ENCODE measurements at regions not wholly inside any gene's neighbourhood (a gene's known extent, or its start where the extent isn't known, plus 50 kb on each side); places are given as distances from the start of the nearest gene placed in this dataset.
"Not testable (repeated sequence)": the region's sequence is repeated elsewhere in the genome, so short reads cannot be mapped to it uniquely, and the experiment has no call there.

DNA sequence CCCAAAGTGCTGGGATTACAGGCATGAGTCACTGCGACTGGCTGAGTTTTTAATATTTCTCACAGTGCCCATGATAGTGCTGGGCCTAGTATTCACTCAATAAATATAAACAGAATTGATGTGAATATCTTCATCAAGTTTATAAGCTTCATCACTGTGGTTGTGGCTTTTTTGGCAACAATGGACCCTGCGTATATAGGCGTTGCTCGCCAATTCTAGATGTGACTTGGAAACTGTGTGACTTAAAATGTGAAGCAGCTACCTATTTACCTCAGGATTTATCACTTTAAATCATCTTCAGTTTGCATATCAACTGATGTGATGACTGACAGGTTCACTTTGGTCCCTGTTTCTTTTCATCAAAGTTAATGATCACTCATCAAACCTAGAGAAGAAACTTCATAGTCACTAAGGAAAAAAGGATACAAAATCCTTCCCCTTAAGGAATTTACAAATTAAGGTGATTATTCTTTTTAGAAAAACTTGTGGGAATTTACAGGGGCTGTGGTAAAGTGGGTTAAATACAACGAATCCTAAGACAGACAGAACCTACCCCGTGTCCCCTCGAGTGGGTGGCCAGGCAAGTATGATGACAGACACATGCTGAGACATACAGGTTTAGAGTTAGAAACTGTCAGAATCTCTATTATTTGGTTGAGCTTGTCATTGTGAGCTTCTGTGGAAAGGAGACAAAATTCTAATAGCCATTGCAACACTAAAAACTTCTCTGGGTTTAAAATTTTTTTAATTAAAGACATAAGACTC, 101.3 kb downstream of the AKAP11 start:
- H3K4me1 ChIP-seq (ENCODE audit: control insufficient read depth in 2 of 2, insufficient read depth in 2 of 2, low read length in 2 of 2): peaks cover 21 to 42% of the 10 kb centered on the region in 2 donors
- H3K9me3 ChIP-seq (ENCODE audit: control insufficient read depth in 2 of 2, insufficient read depth in 1 of 2, low read length in 1 of 2): no peaks in the 10 kb centered on the region
- 94% methylated on average over 7 of the region's 7 CpGs for WGBS
- H3K36me3 ChIP-seq (ENCODE audit: control insufficient read depth in 2 of 2, insufficient read depth in 2 of 2, low read length in 1 of 2): no peaks in the 10 kb centered on the region
- DNase-seq (ENCODE audit: low read depth in 6 of 9, low spot score in 9 of 9): no peak
- peaks cover 0 to 3% of the 10 kb centered on the region in 2 donors for H3K27me3 ChIP-seq (ENCODE audit: control insufficient read depth in 2 of 2, insufficient read depth in 1 of 2, low read length in 1 of 2)
- no peak overlapping the region for H3K27ac ChIP-seq (ENCODE audit: low read depth in 1 of 2, low read length in 1 of 2)
- no peak overlapping the region for H3K4me3 ChIP-seq (ENCODE audit: low read length in 2 of 2)

DNA sequence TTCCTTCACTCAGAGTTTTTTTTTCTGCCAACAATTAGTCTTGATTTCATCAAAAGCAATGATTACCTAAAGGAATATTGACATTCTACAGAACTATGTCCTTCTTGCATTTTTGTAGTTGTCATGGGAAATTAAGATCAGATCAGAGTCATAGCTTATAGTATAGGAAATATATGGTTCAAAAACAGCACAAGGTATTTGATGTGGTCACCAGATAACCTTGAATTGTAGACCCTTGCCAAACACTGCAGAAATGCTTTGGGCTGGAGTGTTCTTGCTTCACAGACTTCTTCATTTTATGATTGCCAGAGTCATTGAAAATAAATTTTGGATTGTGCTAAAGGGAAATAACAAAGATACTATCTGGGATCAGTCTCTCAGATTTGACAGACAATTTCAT, 103.7 kb downstream of the AKAP11 start:
- no peaks in the 10 kb centered on the region for H3K36me3 ChIP-seq (ENCODE audit: control insufficient read depth in 2 of 2, insufficient read depth in 2 of 2, low read length in 1 of 2)
- H3K9me3 ChIP-seq (ENCODE audit: control insufficient read depth in 2 of 2, insufficient read depth in 1 of 2, low read length in 1 of 2): no peaks in the 10 kb centered on the region
- H3K4me3 ChIP-seq (ENCODE audit: low read length in 2 of 2): no peak overlapping the region
- peaks cover 19 to 36% of the 10 kb centered on the region in 2 donors for H3K4me1 ChIP-seq (ENCODE audit: control insufficient read depth in 2 of 2, insufficient read depth in 2 of 2, low read length in 2 of 2)
- no peak overlapping the region for H3K27ac ChIP-seq (ENCODE audit: low read depth in 1 of 2, low read length in 1 of 2)
- H3K27me3 ChIP-seq (ENCODE audit: control insufficient read depth in 2 of 2, insufficient read depth in 1 of 2, low read length in 1 of 2): peaks cover 0 to 3% of the 10 kb centered on the region in 2 donors
- DNase-seq (ENCODE audit: low read depth in 6 of 9, low spot score in 9 of 9): no peak

DNA sequence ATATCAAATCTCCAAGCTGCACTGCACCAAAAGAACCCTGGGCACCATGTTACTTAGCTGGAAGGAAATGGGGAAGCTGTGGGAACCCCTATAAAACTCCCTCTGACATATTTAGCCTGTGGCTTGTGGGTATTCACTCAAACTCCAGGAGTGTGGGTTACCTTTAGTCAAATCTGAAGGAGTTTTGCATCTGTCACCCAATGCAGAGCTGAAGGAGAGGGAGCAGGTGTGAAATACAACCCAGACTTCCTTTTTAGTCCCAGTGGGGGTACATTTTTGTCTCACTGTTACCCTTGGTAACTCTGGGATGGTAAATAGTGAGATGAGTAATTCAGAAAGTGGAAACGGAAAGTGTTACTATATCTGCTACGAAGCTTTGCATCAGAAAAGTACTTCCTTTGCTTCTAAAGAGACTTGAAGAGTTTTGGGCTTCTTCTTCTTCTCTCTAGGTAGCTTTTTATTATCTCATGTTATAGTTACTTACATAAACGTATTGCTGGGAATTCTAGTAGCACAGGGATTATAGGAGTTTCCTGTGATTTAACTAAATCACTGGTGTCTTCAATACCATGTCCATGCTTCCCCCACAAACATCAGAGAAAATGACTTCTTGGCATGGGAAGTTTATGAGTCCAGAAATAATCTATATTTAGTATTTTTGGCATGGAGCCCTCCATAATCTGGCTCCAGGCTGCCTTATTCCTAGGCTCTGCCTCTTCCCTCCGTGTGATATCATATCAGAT, 105.9 kb downstream of the AKAP11 start:
- no peaks in the 10 kb centered on the region for H3K36me3 ChIP-seq (ENCODE audit: control insufficient read depth in 2 of 2, insufficient read depth in 2 of 2, low read length in 1 of 2)
- H3K4me1 ChIP-seq (ENCODE audit: control insufficient read depth in 2 of 2, insufficient read depth in 2 of 2, low read length in 2 of 2): peaks cover 23 to 41% of the 10 kb centered on the region in 2 donors
- DNase-seq (ENCODE audit: low read depth in 6 of 9, low spot score in 9 of 9): peak in 1 of 9 donors; percentile 83
- 33% methylated on average over 4 of the region's 4 CpGs for WGBS
- peaks cover 0 to 6% of the 10 kb centered on the region in 2 donors for H3K9me3 ChIP-seq (ENCODE audit: control insufficient read depth in 2 of 2, insufficient read depth in 1 of 2, low read length in 1 of 2)
- peak overlapping the region; percentile 42 to 85 for H3K27ac ChIP-seq (ENCODE audit: low read depth in 1 of 2, low read length in 1 of 2)
- no peak overlapping the region for H3K4me3 ChIP-seq (ENCODE audit: low read length in 2 of 2)
- peaks cover 0 to 3% of the 10 kb centered on the region in 2 donors for H3K27me3 ChIP-seq (ENCODE audit: control insufficient read depth in 2 of 2, insufficient read depth in 1 of 2, low read length in 1 of 2)

DNA sequence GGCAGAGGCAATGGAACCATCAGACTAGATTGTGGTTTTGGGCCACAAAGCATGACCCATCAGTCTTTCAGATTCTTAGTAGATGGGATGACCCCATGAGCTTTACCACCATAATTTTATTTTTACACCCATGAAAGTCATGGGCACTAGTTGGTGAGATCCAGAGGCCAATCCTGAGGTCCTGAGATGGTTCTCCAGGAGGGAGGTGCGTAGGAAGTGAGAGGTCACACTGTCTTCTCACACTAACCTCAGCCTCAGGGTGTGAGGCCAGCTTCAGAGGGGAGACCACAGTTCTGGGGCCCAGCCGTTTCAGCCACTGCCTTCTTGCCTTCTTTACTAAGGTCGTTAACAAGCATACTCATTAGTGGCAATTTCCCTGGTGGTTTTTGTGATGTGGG, 106.4 kb downstream of the AKAP11 start:
- Histone ChIP-seq H3K4me3 (ENCODE audit: low read length in 2 of 2) (no peak overlapping the region), H3K36me3 (ENCODE audit: control insufficient read depth in 2 of 2, insufficient read depth in 2 of 2, low read length in 1 of 2) (no peaks in the 10 kb centered on the region), H3K27ac (ENCODE audit: low read depth in 1 of 2, low read length in 1 of 2) (peak overlapping the region in 1 of 2 donors; percentile 85), H3K27me3 (ENCODE audit: control insufficient read depth in 2 of 2, insufficient read depth in 1 of 2, low read length in 1 of 2) (no peaks in the 10 kb centered on the region), H3K4me1 (ENCODE audit: control insufficient read depth in 2 of 2, insufficient read depth in 2 of 2, low read length in 2 of 2) (peaks cover 23 to 42% of the 10 kb centered on the region in 2 donors), H3K9me3 (ENCODE audit: control insufficient read depth in 2 of 2, insufficient read depth in 1 of 2, low read length in 1 of 2) (peaks cover 0 to 6% of the 10 kb centered on the region in 2 donors)
- no peak for DNase-seq (ENCODE audit: low read depth in 6 of 9, low spot score in 9 of 9)
- WGBS: 89% methylated on average over 3 of the region's 3 CpGs

DNA sequence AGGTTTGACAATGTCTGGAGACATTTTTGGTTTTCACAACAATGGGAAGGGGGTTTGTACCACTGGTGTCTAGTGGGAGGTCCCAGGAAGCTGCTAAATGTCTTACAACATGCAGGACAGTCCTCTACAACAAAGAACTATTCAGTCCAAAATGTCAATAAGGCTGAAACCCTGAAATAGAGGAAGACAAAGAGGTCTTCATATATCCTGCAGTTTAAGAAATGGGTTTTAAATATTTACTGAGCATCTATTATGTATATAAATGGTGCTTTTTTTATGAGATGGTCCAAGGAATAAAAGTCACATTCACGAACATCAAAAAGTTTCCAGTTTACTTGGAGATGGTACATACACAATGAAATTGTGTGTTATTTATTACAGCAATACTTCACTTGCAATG, 107.3 kb downstream of the AKAP11 start:
- no peak overlapping the region for H3K4me3 ChIP-seq (ENCODE audit: low read length in 2 of 2)
- peaks cover 23 to 46% of the 10 kb centered on the region in 2 donors for H3K4me1 ChIP-seq (ENCODE audit: control insufficient read depth in 2 of 2, insufficient read depth in 2 of 2, low read length in 2 of 2)
- peaks cover 0 to 6% of the 10 kb centered on the region in 2 donors for H3K9me3 ChIP-seq (ENCODE audit: control insufficient read depth in 2 of 2, insufficient read depth in 1 of 2, low read length in 1 of 2)
- no peak for DNase-seq (ENCODE audit: low read depth in 6 of 9, low spot score in 9 of 9)
- no peak overlapping the region for H3K27ac ChIP-seq (ENCODE audit: low read depth in 1 of 2, low read length in 1 of 2)
- no peaks in the 10 kb centered on the region for H3K36me3 ChIP-seq (ENCODE audit: control insufficient read depth in 2 of 2, insufficient read depth in 2 of 2, low read length in 1 of 2)
- 97% methylated on average over 1 of the region's 1 CpG for WGBS
- no peaks in the 10 kb centered on the region for H3K27me3 ChIP-seq (ENCODE audit: control insufficient read depth in 2 of 2, insufficient read depth in 1 of 2, low read length in 1 of 2)

DNA sequence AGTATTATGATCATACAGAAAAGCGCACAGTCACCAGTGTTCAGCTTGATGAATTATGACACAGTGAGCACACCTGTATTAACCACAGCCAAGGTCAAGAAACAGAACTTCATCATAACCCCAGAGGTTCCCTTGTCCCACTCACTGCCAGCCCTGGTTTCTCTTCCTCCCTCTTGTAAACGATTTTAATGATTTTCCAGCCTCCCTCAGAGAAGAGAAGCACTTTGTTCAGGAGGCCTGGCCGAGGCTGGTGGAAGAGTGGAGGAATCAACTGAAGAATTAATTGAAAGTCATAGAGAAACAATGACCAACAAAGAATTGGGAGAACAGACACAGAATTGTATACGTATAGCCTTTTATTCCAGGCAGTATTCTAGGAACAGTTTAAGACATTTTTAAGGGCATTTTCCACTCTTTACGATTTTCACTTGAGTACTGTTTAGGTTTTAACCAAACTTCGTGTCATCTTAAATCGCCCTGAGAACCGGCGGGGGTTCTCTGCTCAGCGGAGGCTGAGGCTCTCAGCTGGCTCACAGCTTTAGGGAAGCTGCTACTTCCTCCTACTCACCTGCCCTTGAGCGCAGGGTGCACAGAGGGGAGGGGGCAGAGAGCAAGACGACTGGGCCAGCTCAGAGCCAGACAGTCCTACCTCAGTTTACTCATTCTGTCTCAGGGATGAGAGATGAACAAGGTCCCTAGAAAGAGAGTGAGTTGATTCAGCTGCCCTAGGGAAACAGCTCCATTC, 108.6 kb downstream of the AKAP11 start:
- 18% methylated on average over 12 of the region's 12 CpGs for whole genome bisulfite sequencing
- peak in 1 of 9 donors; percentile 74 for DNase-seq (ENCODE audit: low read depth in 6 of 9, low spot score in 9 of 9)
- Histone ChIP-seq H3K27ac (ENCODE audit: low read depth in 1 of 2, low read length in 1 of 2) (peak overlapping the region; percentile 15 to 32), H3K4me1 (ENCODE audit: control insufficient read depth in 2 of 2, insufficient read depth in 2 of 2, low read length in 2 of 2) (peaks cover 23 to 43% of the 10 kb centered on the region in 2 donors), H3K27me3 (ENCODE audit: control insufficient read depth in 2 of 2, insufficient read depth in 1 of 2, low read length in 1 of 2) (no peaks in the 10 kb centered on the region), H3K36me3 (ENCODE audit: control insufficient read depth in 2 of 2, insufficient read depth in 2 of 2, low read length in 1 of 2) (no peaks in the 10 kb centered on the region), H3K4me3 (ENCODE audit: low read length in 2 of 2) (no peak overlapping the region), H3K9me3 (ENCODE audit: control insufficient read depth in 2 of 2, insufficient read depth in 1 of 2, low read length in 1 of 2) (peaks cover 0 to 6% of the 10 kb centered on the region in 2 donors)

DNA sequence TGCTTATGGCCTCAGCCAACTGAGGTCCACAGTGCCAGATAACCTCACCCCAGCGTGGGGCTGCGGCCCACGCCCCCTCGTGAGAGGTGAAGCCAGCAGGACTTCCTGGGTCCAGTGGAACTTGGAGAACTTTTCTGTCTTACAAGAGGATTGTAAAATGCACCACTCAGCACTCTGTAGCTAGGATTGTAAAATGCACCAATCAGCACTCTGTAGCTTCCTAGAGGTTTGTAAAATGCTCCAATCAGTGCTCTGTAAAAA, 109.1 kb downstream of the AKAP11 start:
- H3K36me3 ChIP-seq (ENCODE audit: control insufficient read depth in 2 of 2, insufficient read depth in 2 of 2, low read length in 1 of 2): no peaks in the 10 kb centered on the region
- no peaks in the 10 kb centered on the region for H3K27me3 ChIP-seq (ENCODE audit: control insufficient read depth in 2 of 2, insufficient read depth in 1 of 2, low read length in 1 of 2)
- no peak overlapping the region for H3K4me3 ChIP-seq (ENCODE audit: low read length in 2 of 2)
- peaks cover 20 to 43% of the 10 kb centered on the region in 2 donors for H3K4me1 ChIP-seq (ENCODE audit: control insufficient read depth in 2 of 2, insufficient read depth in 2 of 2, low read length in 2 of 2)
- WGBS: 93% methylated on average over 4 of the region's 4 CpGs
- H3K27ac ChIP-seq (ENCODE audit: low read depth in 1 of 2, low read length in 1 of 2): peak overlapping the region in 1 of 2 donors; percentile 32
- H3K9me3 ChIP-seq (ENCODE audit: control insufficient read depth in 2 of 2, insufficient read depth in 1 of 2, low read length in 1 of 2): peaks cover 0 to 6% of the 10 kb centered on the region in 2 donors
- no peak for DNase-seq (ENCODE audit: low read depth in 6 of 9, low spot score in 9 of 9)

DNA sequence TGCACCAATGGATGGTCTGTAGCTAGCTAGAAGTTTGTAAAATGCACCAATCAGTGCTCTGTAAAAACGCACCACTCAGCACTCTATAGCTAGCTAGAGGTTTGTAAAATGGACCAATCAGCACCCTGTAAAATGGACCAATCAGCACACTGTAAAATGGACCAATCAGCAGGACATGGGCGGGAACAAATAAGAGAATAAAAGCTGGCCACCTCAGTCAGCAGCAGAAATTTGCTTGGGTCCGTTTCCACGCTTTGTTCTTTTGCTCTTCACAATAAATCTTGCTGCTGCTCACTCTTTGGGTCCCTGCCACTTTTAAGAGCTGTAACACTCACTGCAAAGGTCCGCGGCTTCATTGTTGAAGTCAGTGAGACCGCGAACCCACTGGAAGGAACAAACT, 109.5 kb downstream of the AKAP11 start:
- H3K36me3 ChIP-seq (ENCODE audit: control insufficient read depth in 2 of 2, insufficient read depth in 2 of 2, low read length in 1 of 2); DNase-seq (ENCODE audit: low read depth in 6 of 9, low spot score in 9 of 9); H3K4me3 ChIP-seq (ENCODE audit: low read length in 2 of 2); H3K9me3 ChIP-seq (ENCODE audit: control insufficient read depth in 2 of 2, insufficient read depth in 1 of 2, low read length in 1 of 2); H3K27ac ChIP-seq (ENCODE audit: low read depth in 1 of 2, low read length in 1 of 2); H3K27me3 ChIP-seq (ENCODE audit: control insufficient read depth in 2 of 2, insufficient read depth in 1 of 2, low read length in 1 of 2): not testable (repeated sequence)
- 97% methylated on average over 8 of the region's 8 CpGs for WGBS
- H3K4me1 ChIP-seq (ENCODE audit: control insufficient read depth in 2 of 2, insufficient read depth in 2 of 2, low read length in 2 of 2): peaks cover 20 to 41% of the 10 kb centered on the region in 2 donors

DNA sequence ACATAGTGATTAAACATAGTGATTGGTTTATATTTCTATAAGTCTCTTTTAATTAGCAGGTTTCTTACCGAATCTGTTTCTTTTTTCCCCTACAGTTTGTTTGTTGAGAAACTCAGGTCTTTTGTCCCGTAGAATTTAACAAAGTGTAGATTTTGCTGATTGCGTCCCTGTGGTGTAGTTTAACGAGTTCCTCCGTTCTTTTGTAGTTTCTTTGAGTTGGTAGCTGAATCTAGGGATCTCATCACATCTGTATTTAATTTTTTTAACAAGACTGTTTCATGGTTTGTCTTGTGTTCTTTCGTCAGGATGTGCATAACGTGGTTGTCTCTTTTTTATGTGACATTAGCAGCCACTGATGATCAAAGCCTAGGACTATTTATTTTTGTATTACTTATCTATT, 111.1 kb downstream of the AKAP11 start:
- Histone ChIP-seq H3K27ac (ENCODE audit: low read depth in 1 of 2, low read length in 1 of 2) (no peak overlapping the region), H3K36me3 (ENCODE audit: control insufficient read depth in 2 of 2, insufficient read depth in 2 of 2, low read length in 1 of 2) (no peaks in the 10 kb centered on the region), H3K4me3 (ENCODE audit: low read length in 2 of 2) (no peak overlapping the region), H3K9me3 (ENCODE audit: control insufficient read depth in 2 of 2, insufficient read depth in 1 of 2, low read length in 1 of 2) (peaks cover 0 to 6% of the 10 kb centered on the region in 2 donors), H3K4me1 (ENCODE audit: control insufficient read depth in 2 of 2, insufficient read depth in 2 of 2, low read length in 2 of 2) (peaks cover 20 to 36% of the 10 kb centered on the region in 2 donors), H3K27me3 (ENCODE audit: control insufficient read depth in 2 of 2, insufficient read depth in 1 of 2, low read length in 1 of 2) (no peaks in the 10 kb centered on the region)
- peak in 1 of 9 donors; percentile 57 for DNase-seq (ENCODE audit: low read depth in 6 of 9, low spot score in 9 of 9)
- 52% methylated on average over 7 of the region's 7 CpGs for WGBS

Data from thymus (tissue), 11 donors.